ENCODE measurements at regions not wholly inside any gene's neighbourhood (a gene's known extent, or its start where the extent isn't known, plus 50 kb on each side); places are given as distances from the start of the nearest gene placed in this dataset.
A peak's percentile ranks its signal among the peaks of the same experiment; 100 is the strongest.
"Not testable (repeated sequence)": the region's sequence is repeated elsewhere in the genome, so short reads cannot be mapped to it uniquely, and the experiment has no call there.

DNA sequence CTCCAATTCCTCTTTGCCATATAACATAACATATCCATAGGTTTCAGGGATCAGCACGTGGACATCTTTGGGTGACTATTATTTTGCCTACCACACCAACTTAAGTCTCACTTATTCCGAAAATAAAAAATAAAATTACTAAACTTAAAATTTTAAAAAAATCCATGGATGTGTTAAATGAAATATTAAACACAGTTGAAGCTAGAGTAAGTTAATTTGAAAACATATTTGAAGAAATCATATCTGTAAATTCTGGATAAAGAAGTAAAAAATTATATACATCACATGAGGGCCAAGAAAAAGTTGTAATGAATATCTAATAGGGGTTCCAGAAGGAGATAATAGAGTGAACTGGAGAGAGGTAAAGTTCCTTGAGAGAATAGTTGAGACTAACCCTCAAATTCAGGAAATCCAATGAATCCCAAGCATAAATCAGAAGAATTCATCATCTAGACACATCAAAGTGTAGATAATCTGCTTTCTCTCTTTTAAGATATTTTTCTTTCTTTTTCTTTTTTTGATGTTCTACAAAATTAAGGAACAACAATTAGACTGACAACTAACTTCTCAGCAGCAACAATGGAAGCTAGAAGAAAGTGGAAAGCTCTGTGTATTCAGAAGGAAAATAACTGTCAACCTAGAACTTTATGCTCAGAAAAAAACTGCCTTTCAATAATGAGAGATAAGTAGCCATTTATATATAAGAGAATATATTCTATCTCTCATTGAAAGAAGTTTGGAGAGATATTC, 147.4 kb downstream of the ABHD5 start:
- no peaks in the 10 kb centered on the region for H3K36me3 ChIP-seq (ENCODE audit: control insufficient read depth, insufficient read depth, low read length)
- TF ChIP-seq, protein P1, sequence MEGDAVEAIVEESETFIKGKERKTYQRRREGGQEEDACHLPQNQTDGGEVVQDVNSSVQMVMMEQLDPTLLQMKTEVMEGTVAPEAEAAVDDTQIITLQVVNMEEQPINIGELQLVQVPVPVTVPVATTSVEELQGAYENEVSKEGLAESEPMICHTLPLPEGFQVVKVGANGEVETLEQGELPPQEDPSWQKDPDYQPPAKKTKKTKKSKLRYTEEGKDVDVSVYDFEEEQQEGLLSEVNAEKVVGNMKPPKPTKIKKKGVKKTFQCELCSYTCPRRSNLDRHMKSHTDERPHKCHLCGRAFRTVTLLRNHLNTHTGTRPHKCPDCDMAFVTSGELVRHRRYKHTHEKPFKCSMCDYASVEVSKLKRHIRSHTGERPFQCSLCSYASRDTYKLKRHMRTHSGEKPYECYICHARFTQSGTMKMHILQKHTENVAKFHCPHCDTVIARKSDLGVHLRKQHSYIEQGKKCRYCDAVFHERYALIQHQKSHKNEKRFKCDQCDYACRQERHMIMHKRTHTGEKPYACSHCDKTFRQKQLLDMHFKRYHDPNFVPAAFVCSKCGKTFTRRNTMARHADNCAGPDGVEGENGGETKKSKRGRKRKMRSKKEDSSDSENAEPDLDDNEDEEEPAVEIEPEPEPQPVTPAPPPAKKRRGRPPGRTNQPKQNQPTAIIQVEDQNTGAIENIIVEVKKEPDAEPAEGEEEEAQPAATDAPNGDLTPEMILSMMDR (IDR thresholded peaks at IDR 0.05; ENCODE audit: insufficient read depth, low read length, poor library complexity, severe bottlenecking), result no peak
- no peak overlapping the region for H3K4me3 ChIP-seq (replicated peaks; ENCODE audit: low read depth, low read length)
- no peaks in the 10 kb centered on the region for H3K27me3 ChIP-seq (replicated peaks; ENCODE audit: control insufficient read depth, insufficient read depth, low read length)
- no peak for DNase-seq (ENCODE audit: extremely low read depth, insufficient read length)

DNA sequence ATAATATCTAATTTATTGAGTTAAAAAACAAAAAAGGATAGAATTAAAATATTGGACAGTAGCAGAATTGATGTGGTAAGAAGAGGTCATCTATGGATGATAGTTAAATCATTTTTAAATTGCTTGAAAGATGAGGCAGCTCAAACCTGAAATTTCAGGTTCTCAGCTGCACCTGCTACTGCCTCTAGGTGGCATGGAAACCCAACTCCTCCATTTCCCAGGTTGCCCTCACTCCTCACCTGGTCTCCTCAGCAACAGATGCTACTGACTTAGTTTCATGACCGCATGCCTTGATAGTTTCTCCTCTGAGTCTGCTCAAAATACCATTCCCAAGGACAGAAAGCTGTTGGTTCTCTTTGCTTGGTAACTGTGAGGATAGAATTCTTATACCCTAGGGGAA, 148.1 kb downstream of the ABHD5 start:
- Histone ChIP-seq H3K27me3 (replicated peaks; ENCODE audit: control insufficient read depth, insufficient read depth, low read length) (no peaks in the 10 kb centered on the region), H3K4me3 (replicated peaks; ENCODE audit: low read depth, low read length) (no peak overlapping the region), H3K36me3 (ENCODE audit: control insufficient read depth, insufficient read depth, low read length) (no peaks in the 10 kb centered on the region)
- DNase-seq (ENCODE audit: extremely low read depth, insufficient read length), result no peak
- TF ChIP-seq, protein P1 (IDR thresholded peaks at IDR 0.05; ENCODE audit: insufficient read depth, low read length, poor library complexity, severe bottlenecking), result peak; percentile 18

DNA sequence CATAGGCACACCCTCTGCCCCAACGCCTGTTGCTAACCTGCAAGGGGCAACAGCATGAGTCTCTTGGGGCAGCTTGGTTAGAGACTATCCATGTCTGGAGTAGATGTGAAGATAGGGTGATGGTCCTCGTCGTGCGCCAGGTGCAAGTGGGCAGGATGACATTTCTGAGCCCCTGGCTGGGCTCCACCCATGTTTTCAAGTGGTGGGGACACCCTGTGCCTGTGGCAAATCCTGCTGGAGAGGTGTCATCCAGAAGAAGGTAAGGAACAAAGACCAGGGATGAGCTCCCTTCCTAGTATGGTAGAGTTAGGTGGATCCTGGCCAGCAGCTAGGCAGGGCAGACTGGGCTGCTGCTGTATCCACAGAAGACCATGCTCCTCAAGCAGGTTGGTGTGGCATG, 152.6 kb downstream of the ABHD5 start:
- Histone ChIP-seq H3K36me3 (ENCODE audit: control insufficient read depth, insufficient read depth, low read length) (no peaks in the 10 kb centered on the region), H3K4me3 (replicated peaks; ENCODE audit: low read depth, low read length) (no peak overlapping the region), H3K27me3 (replicated peaks; ENCODE audit: control insufficient read depth, insufficient read depth, low read length) (no peaks in the 10 kb centered on the region)
- DNase-seq (ENCODE audit: extremely low read depth, insufficient read length), result no peak
- TF ChIP-seq, protein P1 (IDR thresholded peaks at IDR 0.05; ENCODE audit: insufficient read depth, low read length, poor library complexity, severe bottlenecking), result no peak

DNA sequence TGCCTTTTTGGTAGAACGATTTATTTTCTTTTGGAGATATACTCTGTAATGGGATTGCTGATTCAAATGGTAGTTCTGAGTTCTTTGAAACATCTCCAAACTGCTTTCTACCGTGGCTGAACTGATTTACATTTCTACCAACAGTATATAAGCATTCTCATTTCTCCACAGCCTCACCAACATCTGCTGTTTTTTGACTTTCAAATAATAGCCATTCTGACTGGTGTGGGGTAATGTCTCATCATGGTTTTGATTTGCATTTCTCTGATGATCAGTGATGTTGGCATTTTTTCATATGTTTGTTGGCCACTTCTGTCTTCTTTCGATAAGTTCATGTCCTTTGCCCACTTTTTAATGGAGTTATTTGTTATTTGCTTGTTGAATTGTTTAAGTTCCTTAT, 154.0 kb downstream of the ABHD5 start:
- H3K36me3 ChIP-seq (ENCODE audit: control insufficient read depth, insufficient read depth, low read length), result no peaks in the 10 kb centered on the region
- H3K4me3 ChIP-seq (replicated peaks; ENCODE audit: low read depth, low read length), result no peak overlapping the region
- TF ChIP-seq, protein P1 (IDR thresholded peaks at IDR 0.05; ENCODE audit: insufficient read depth, low read length, poor library complexity, severe bottlenecking), result no peak
- H3K27me3 ChIP-seq (replicated peaks; ENCODE audit: control insufficient read depth, insufficient read depth, low read length), result no peaks in the 10 kb centered on the region
- no peak for DNase-seq (ENCODE audit: extremely low read depth, insufficient read length)

DNA sequence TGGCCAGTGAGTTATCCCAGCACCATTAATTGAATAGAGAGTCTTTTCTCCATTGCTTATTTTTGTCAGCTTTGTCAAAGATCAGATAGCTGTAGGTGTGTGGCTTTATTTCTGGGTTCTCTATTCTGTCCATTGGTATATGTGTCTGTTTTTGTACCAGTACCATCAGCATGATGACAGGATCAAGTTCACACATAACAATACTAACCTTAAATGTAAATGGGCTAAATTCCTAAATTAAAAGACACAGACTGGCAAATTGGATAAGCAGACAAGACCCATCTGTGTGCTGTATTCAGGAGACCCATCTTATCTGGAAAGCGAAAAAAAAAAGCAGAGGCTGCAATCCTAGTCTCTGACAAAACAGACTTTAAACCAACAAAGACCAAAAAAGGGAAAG, 154.8 kb downstream of the ABHD5 start:
- not testable (repeated sequence) for H3K27me3 ChIP-seq (replicated peaks; ENCODE audit: control insufficient read depth, insufficient read depth, low read length); H3K36me3 ChIP-seq (ENCODE audit: control insufficient read depth, insufficient read depth, low read length); DNase-seq (ENCODE audit: extremely low read depth, insufficient read length); H3K4me3 ChIP-seq (replicated peaks; ENCODE audit: low read depth, low read length)

DNA sequence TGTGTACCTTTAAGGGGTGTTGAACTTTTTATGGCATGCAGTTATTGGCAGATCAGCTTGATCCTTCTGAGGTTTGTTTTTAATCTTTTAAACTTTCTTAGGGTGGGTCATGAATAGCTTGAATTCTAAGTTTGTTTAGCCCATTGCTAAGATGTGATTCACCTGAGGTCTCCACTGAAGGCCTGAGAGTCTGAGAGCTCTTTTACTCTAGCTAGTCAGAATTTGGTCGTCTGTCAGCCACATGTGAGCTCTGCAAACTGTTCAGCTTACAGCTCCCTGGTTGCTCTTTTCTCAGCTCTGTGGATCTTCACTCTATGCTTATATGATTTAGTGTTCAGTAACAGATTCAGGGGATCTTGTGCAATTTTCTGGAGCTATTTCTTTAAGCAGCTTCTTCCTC, 161.3 kb downstream of the ABHD5 start:
- DNase-seq (ENCODE audit: extremely low read depth, insufficient read length), result no peak
- Histone ChIP-seq H3K4me3 (replicated peaks; ENCODE audit: low read depth, low read length) (no peak overlapping the region), H3K36me3 (ENCODE audit: control insufficient read depth, insufficient read depth, low read length) (no peaks in the 10 kb centered on the region), H3K27me3 (replicated peaks; ENCODE audit: control insufficient read depth, insufficient read depth, low read length) (peaks cover 7% of the 10 kb centered on the region)
- TF ChIP-seq, protein P1 (IDR thresholded peaks at IDR 0.05; ENCODE audit: insufficient read depth, low read length, poor library complexity, severe bottlenecking), result no peak
